VCaP (cell line): ENCODE measurements at regions not wholly inside any gene's neighbourhood (a gene's known extent, or its start where the extent isn't known, plus 50 kb on each side); places are given as distances from the start of the nearest gene placed in this dataset.

Source experiments
- H3K27ac ChIP-seq: fragments of 450-650 bp; 2 replicates; pipeline ENCODE4 v1.5.1; 2017
- TF ChIP-seq, protein P1 (sequence below): fragments of 450-650 bp; conservative IDR thresholded peaks from 2 replicates; pipeline ENCODE4 v1.5.1; 2017; ENCODE audit warnings: mild to moderate bottlenecking, moderate library complexity

GRCh38 chr9:90132866-90133265, 509.8 kb downstream of the DIRAS2 start:
- no peak overlapping the region for H3K27ac ChIP-seq
- TF ChIP-seq, protein P1, sequence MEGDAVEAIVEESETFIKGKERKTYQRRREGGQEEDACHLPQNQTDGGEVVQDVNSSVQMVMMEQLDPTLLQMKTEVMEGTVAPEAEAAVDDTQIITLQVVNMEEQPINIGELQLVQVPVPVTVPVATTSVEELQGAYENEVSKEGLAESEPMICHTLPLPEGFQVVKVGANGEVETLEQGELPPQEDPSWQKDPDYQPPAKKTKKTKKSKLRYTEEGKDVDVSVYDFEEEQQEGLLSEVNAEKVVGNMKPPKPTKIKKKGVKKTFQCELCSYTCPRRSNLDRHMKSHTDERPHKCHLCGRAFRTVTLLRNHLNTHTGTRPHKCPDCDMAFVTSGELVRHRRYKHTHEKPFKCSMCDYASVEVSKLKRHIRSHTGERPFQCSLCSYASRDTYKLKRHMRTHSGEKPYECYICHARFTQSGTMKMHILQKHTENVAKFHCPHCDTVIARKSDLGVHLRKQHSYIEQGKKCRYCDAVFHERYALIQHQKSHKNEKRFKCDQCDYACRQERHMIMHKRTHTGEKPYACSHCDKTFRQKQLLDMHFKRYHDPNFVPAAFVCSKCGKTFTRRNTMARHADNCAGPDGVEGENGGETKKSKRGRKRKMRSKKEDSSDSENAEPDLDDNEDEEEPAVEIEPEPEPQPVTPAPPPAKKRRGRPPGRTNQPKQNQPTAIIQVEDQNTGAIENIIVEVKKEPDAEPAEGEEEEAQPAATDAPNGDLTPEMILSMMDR: no peak

DNA sequence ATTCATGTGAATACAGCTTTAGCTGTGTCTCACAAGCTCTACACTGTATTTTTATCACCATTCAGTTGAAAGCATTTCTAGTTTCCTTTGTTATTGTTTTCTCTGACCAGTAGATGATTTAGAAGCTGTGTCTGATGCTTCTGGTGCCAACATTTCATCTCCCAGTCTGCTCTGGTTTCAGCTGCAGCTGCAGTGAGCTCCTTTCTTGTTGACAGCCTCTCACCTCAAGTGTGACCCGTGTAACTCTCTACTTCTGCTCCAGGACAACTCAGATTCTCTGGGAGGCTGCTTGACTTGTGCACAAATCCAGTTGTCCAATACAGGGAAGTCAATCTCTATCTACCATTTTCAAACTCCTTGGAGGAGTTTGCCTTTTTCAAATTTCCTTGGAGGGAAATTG, 504.8 kb downstream of the DIRAS2 start:
- TF ChIP-seq, protein P1: no peak
- no peak overlapping the region for H3K27ac ChIP-seq

GRCh38 chr9:90140131-90140818, 502.3 kb downstream of the DIRAS2 start:
- TF ChIP-seq, protein P1: no peak
- H3K27ac ChIP-seq: no peak overlapping the region

DNA sequence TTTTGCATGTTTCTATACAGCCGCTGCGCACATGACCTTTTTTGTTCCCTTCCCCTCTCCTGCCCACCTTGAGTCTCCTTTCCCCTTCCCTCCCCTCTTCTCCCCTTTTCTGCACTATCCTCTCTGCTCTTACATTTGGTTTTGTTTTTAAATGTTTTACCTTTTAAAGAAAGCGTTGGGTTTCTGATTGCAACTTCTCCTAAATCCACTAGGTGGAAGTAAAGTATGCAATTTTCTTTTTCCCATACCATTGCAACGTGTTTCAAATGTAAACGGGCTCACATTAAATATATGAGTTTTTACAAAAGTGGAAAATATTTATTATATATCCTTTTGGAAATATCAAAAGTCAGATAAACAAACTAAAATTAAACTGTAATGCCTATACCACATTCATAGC, 500.9 kb downstream of the DIRAS2 start:
- TF ChIP-seq, protein P1: peak; percentile 72
- no peak overlapping the region for H3K27ac ChIP-seq

DNA sequence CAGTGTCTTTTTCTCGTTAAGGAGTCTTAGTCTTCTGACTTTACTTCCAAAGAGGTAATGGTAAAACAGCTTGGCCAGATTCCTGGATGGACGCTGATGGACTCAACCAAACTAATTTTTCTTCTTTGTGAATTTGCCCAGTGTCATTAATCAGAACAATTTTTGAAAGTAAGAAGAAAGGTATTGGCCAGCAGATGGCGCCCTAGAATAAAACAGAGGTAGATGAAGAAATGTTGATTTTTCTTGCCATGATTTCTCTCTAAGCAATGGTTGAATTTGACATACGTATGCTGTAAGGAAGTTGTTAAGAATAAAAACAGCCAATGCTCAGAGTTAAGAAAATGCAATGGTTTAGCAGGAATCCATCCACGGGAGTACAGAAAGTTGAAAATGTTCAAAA, 500.0 kb downstream of the DIRAS2 start:
- TF ChIP-seq, protein P1: peak; percentile 77
- H3K27ac ChIP-seq: no peak overlapping the region

- TF ChIP-seq, protein P1: no peak
- H3K27ac ChIP-seq: no peak overlapping the region
Measured at GRCh38 chr9:90147426-90147825, 495.2 kb downstream of the DIRAS2 start.

DNA sequence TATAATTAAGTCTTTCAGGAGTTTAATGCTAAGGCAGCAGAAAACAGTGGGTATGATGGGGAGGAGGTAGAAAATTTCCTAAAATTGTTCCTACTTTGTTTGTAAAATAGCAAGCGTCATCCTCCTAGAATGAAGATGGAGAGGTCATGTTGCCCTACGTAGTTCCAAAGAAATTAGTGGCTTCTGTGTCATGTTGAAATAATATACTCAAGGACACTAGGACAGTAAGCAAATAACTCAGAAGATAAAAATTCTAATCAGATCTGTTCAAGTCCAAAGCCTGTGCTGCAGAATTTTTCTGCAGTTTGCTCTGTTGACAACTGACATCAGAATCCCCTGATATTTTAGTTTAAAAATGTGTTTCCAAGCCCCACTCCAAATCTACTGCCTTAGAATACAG, 486.3 kb downstream of the DIRAS2 start:
- H3K27ac ChIP-seq: no peak overlapping the region
- TF ChIP-seq, protein P1: no peak
